ENCODE measurements at regions not wholly inside any gene's neighbourhood (a gene's known extent, or its start where the extent isn't known, plus 50 kb on each side); places are given as distances from the start of the nearest gene placed in this dataset.

- CTCF ChIA-PET = no interaction called here
- no peak overlapping the region for H3K4me3 Mint-ChIP-seq
- peaks cover 1% of the 10 kb centered on the region for H3K9me3 Mint-ChIP-seq
- no peaks in the 10 kb centered on the region for H3K36me3 Mint-ChIP-seq (ENCODE audit: low read depth)
- no peak for TF ChIP-seq CTCF (IDR thresholded peaks at IDR 0.05)
- no peak overlapping the region for H3K27ac Mint-ChIP-seq
- no peak for ATAC-seq (ENCODE audit: low read depth)
- POLR2A ChIA-PET = no interaction called here
- H3K4me1 Mint-ChIP-seq = no peaks in the 10 kb centered on the region
- intact Hi-C loops (cut with micrococcal nuclease) = no loop called here
- no peaks in the 10 kb centered on the region for H3K27me3 Mint-ChIP-seq
- no peak for DNase-seq
Observed at GRCh38 chr20:11426948-11427347, 490.7 kb upstream of the BTBD3 start.

GRCh38 chr20:11429168-11429567 lies 488.5 kb upstream of the BTBD3 start:
- ChIA-PET POLR2A (no interaction called here), CTCF (no interaction called here)
- ATAC-seq (ENCODE audit: low read depth) (no peak), DNase-seq (no peak)
- no peak overlapping the region for H3K4me3 Mint-ChIP-seq
- H3K36me3 Mint-ChIP-seq (ENCODE audit: low read depth) = no peaks in the 10 kb centered on the region
- no peaks in the 10 kb centered on the region for H3K27me3 Mint-ChIP-seq
- H3K9me3 Mint-ChIP-seq = peaks cover 5% of the 10 kb centered on the region
- H3K27ac Mint-ChIP-seq = no peak overlapping the region
- intact Hi-C loops (cut with micrococcal nuclease) = no loop called here
- no peak for TF ChIP-seq CTCF (IDR thresholded peaks at IDR 0.05)
- no peaks in the 10 kb centered on the region for H3K4me1 Mint-ChIP-seq

DNA sequence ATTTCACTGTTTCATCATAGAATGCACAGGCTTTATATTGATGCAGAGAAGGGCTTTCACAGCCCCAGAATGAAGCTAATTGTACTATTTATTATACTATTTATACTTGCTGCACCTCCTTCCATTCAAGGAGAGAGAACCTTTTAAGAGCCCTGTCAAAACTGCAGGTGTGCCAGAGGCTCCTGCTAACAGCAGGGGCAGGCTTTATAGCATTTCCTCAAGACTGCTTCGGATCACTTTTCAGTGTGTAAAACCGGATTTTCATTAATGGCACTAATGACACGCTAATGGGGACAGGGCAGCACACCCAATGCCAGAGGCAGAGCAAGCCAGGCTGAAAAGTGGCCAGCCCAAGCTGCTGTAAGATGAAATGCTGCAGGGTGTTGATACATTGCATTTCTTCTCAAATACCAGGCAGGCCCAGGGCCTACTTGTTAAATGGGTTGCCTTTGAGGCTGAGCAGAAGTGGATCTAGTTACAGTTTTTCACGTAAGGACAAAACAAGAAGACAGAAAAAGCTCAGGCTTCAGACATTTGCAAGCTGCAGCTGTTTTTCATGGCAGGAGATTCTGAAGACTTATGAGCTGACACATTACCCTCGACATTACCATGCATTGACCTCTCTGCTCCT lies 487.7 kb upstream of the BTBD3 start:
- no peak for DNase-seq
- Mint-ChIP-seq H3K4me3 (no peak overlapping the region), H3K27ac (no peak overlapping the region), H3K27me3 (no peaks in the 10 kb centered on the region), H3K4me1 (no peaks in the 10 kb centered on the region), H3K36me3 (ENCODE audit: low read depth) (no peaks in the 10 kb centered on the region), H3K9me3 (peaks cover 10% of the 10 kb centered on the region)
- intact Hi-C loops (cut with micrococcal nuclease) = no loop called here
- no peak for TF ChIP-seq CTCF (IDR thresholded peaks at IDR 0.05)
- POLR2A ChIA-PET = no interaction called here
- no peak for ATAC-seq (ENCODE audit: low read depth)
- CTCF ChIA-PET = no interaction called here

DNA sequence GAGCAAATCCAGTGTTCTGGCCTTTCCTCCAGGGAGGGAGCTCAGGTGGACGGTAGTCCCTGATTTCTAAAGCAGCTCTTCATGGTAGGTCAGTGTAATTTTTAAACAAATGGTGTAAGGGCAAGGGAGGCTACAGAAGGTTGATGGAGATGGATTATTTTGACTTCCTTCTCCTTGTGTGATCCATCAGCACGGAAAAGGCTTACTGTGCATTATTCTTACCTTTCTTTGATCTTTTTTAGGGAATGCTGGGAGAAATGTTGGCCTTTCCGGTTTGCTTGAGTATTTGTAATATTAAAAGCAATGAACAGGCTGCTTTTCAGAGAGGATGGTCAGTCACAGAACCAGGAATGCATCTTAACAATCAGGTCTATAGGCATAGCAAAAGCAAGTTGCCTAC lies 487.0 kb upstream of the BTBD3 start:
- H3K27ac Mint-ChIP-seq = no peak overlapping the region
- H3K27me3 Mint-ChIP-seq = no peaks in the 10 kb centered on the region
- H3K9me3 Mint-ChIP-seq = peaks cover 15% of the 10 kb centered on the region
- H3K36me3 Mint-ChIP-seq (ENCODE audit: low read depth) = no peaks in the 10 kb centered on the region
- ChIA-PET POLR2A (no interaction called here), CTCF (no interaction called here)
- TF ChIP-seq CTCF (IDR thresholded peaks at IDR 0.05) = no peak
- ATAC-seq (ENCODE audit: low read depth) (no peak), DNase-seq (no peak)
- intact Hi-C loops (cut with micrococcal nuclease) = no loop called here
- no peak overlapping the region for H3K4me3 Mint-ChIP-seq
- no peaks in the 10 kb centered on the region for H3K4me1 Mint-ChIP-seq

DNA sequence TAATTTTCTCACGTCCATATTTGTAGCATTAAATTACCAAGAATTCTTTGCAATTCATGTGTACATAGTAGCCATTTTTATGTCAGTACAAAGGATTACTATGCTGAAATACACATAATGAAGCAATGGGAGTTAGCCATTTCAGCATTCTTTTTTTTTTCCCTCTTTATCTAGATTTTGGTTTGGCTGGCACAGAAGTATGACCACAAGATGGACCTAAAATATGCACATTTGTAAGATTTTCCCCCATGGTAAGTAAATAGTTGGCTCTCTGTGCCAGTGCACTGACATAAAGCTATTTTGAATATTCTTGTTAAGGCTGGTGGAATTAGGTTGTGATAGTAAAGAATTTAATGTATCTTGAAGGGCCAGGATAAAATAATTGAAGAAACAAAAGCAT lies 486.1 kb upstream of the BTBD3 start:
- H3K4me3 Mint-ChIP-seq = no peak overlapping the region
- H3K27ac Mint-ChIP-seq = no peak overlapping the region
- no peaks in the 10 kb centered on the region for H3K36me3 Mint-ChIP-seq (ENCODE audit: low read depth)
- DNase-seq = no peak
- intact Hi-C loops (cut with micrococcal nuclease) = no loop called here
- ATAC-seq (ENCODE audit: low read depth) = no peak
- no peaks in the 10 kb centered on the region for H3K4me1 Mint-ChIP-seq
- ChIA-PET CTCF (no interaction called here), POLR2A (no interaction called here)
- TF ChIP-seq CTCF (IDR thresholded peaks at IDR 0.05) = no peak
- no peaks in the 10 kb centered on the region for H3K27me3 Mint-ChIP-seq
- H3K9me3 Mint-ChIP-seq = peaks cover 18% of the 10 kb centered on the region

All from activated B cell treated with CpG ODN at 0.5 μM for 24 hours (primary cell).